ENCODE measurements at regions not wholly inside any gene's neighbourhood (a gene's known extent, or its start where the extent isn't known, plus 50 kb on each side); places are given as distances from the start of the nearest gene placed in this dataset.

DNA sequence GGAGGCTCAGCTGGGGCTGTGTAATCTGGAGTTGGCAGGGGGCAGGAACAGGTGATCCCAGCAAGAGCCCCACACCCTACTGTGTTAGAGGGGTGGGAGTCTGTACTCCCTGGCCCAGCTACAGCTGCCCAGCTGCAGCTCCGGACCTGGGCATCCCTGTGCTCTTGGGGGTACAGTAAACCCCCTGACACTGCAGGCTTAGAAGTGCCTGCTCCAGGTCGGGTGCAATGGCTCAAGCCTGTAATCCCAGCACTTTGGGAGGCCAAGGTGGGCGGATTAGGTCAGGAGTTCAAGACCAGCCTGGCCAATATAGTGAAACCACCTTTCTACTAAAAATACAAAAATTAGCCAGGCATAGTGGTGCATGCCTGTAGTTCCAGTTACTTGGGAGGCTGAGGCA is 1228.6 kb upstream of the EYS start:
- no peak for DNase-seq (ENCODE audit: low read depth)

DNA sequence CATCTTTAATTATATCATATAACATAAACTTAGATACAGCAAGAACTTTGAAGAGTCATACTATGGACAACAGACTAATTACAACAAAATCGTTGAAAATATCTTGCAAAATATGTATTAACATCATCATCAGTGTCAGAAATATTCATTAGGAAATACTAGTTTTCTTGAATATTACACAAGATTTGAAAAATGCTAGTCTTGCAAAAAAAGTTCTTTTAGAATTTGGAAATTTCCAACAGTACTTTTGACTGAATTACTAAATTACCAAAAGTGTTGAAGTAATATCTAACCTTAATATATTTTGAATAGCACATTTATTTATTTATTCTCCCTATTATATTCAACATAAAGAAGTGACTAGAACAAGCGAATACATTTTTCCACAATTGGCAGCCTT is 1224.8 kb upstream of the EYS start:
- DNase-seq (ENCODE audit: low read depth): no peak

DNA sequence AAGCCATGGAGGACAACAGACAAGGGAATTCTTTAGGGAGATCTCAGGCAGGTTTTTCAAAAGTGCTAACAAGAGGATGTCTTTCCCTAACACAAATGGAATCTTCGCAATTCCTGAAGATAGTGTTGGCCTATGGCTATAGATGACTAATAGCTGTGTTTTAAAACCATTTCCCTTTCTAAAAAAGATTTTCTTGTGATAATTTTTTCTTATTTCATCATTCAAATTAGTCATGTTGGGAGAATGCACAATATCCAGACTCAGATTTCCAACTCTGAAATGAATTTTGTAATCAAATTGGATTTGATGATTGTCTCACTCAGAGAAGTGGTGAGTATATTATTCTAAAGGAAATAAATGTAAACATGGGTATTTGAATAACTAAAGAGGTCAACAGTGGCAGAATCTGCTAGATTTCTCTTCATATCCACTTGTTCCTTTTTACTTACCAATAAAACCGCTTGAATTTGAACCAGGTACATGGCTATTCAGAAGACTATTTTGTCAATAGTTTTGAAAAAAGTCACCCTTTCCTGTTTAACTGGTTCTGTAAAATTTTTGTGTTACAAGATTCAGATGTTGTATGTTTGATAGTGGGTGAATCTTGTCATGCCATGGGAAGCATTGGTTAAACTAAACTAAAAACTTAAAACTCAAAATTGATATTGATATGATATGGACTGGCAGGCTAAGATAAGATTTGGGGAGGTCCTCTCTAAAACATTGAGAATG is 1223.7 kb upstream of the EYS start:
- no peak for DNase-seq (ENCODE audit: low read depth)

GRCh38 chr6:66926060-66926459 is 1219.0 kb upstream of the EYS start:
- no peak for DNase-seq (ENCODE audit: low read depth)

DNA sequence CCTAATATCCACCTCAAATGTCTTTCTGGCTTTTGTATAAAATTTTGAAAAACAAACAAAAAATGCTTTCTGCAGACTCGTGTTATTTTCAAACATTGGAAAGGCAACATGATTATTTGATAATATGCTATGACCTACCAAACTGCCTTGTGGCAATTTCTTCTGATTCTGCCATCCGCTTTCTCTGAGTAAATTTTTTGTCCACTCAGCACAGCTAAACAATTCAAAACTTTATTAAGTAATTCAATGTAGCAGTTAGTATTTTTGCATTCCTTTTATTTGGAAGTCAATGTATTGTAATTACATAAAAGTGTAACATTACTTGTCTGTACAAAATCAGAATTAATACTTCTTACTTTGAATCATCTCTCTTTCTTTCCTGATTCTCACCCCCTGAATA is 1206.6 kb upstream of the EYS start:
- DNase-seq (ENCODE audit: low read depth): no peak

- no peak for DNase-seq (ENCODE audit: low read depth)
These were observed 1195.4 kb upstream of the EYS start for GRCh38 chr6:66902457-66902856.

DNA sequence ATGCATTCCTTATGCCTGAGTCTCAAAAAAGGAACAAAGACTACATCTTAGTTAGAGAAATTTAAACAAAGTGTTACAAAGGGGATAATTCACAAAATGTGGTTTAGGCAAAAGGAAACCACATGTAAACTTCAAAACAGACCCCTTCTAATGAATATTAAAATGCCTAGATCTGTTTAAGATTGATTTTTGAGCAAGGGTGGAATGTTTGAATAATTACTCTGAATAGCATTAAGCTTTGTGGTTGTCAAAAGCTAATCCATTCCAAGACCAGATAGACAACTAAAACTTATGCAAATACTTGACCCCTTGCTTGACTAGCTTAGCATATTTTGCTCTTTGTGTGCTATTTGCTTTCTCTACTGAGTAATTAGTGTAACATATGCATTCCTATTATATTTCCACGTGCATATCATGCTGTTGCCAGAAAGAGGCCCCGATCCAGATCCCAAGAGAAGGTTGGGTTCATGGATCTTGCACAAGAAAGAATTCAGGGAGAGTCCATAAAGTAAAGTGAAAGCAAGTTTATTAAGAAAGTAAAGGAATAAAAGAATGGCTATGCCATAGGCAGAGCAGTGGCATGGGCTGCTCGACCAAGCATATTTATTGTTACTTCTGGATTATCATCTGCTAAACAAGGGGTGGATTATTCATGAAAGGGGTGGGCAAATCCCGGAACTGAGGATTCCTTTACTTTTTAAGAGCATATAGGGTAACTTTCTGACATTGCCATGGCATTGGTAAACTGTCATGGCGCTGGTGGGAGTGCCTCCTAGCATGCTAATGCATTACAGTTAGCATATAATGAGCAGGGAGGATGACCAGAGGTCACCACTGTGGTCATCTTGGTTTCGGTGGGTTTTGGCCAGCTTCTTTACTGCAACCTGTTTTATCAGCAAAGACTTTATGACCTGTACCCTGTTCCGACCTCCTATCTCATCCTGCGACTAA is 1193.4 kb upstream of the EYS start:
- DNase-seq (ENCODE audit: low read depth): no peak

GRCh38 chr6:66897576-66897975 is 1190.5 kb upstream of the EYS start:
- no peak for DNase-seq (ENCODE audit: low read depth)

DNA sequence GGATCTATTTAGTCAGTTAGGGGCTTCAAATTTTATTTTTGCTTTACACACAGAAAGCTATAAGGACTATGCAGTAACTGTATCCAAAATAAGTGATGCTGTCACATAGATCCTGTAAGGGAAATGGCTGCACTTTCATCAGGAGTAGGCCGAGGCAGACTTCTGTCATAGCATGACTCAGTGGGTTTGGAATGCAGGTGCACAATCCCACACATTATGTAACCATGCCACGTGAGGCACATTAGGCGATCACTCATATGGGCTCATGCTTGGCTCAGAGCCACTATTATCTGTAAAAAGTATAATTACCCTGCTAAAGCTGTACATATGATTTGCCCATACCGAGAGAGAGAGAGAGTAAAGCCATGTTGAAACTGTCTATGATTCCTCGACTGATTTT is 1189.4 kb upstream of the EYS start:
- DNase-seq (ENCODE audit: low read depth): no peak

DNA sequence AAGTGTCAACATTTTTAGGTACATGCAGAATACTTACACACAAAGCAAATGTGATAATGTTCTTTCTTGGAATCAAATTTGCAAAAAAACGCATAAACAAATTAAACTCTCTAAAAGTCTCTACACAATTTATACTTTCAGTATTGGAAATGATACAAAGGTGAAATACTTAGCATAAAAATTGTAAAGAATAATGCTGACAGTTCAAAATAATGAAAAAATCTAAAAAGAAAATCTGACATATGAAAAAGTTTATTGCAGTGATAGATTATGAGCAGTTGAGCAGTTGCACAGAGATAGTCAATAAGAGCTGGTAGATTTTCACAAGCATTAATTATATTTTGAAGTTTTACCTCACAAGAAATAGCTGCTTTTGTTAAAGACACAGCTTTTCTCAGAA is 1176.4 kb upstream of the EYS start:
- no peak for DNase-seq (ENCODE audit: low read depth)

DNA sequence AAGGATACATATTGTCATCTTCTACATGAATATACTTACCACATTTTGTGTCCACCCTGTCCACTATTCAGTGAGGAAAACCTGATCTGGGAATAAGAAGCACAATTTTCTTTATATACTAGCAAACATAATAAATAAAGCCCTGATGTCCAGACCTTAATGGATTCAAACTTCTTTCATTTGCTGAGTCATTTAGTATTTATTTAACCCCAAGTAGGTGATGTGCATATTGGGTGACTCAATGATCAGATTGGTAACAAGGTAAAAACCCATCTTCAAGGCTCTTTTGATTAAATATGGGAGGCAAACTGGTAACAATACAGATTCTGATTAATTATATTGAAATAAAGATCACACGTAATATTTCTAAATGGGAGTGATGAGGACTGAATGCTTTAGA is 1159.8 kb upstream of the EYS start:
- no peak for DNase-seq (ENCODE audit: low read depth)

- no peak for DNase-seq (ENCODE audit: low read depth)
These were observed 1158.7 kb upstream of the EYS start for GRCh38 chr6:66865771-66866170.

DNA sequence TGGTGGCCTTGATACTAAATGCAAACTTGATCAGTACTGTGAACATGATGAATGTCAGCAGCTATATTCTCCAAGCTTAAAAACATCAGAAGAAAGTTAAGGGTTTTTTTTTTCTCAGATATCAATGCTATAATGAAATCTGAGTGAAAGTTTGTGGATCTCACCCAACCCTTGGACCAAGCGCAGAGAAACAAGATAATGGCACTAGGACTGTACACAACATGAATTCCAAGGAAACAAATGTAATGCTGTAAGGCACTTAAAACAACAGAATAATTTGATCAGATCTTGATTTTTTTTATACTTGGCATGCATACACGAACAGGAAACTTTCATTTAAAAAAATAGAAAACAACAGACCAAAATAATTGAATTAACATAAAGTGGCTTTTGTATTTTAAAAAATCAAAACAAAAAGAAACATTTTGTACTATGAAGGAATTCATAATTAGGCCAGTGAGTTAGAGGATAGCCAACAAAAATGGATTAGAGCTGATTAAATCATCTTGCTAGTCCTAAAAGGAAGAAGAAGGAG is 1154.0 kb upstream of the EYS start:
- no peak for DNase-seq (ENCODE audit: low read depth)

GRCh38 chr6:66860328-66860727 is 1153.3 kb upstream of the EYS start:
- no peak for DNase-seq (ENCODE audit: low read depth)

DNA sequence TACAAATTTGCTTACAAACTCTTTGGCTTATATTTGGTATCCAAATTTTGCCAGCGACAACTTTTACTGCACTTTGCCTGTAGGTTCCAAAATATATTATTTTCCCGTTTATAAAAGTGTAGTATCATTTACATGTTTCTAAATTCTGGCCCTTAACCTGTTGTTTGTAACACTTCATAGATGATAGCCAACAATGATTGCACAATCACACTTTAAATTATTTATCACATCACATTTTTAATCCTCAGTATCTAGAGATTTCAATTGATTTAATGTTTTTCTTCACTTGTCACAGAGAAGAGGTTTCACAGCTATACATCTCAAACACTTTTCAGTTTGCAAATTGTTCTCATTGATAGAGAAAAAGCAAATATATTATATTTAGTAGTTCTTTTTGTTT is 1151.2 kb upstream of the EYS start:
- no peak for DNase-seq (ENCODE audit: low read depth)

GRCh38 chr6:66854014-66854413 is 1147.0 kb upstream of the EYS start:
- DNase-seq (ENCODE audit: low read depth): no peak

DNA sequence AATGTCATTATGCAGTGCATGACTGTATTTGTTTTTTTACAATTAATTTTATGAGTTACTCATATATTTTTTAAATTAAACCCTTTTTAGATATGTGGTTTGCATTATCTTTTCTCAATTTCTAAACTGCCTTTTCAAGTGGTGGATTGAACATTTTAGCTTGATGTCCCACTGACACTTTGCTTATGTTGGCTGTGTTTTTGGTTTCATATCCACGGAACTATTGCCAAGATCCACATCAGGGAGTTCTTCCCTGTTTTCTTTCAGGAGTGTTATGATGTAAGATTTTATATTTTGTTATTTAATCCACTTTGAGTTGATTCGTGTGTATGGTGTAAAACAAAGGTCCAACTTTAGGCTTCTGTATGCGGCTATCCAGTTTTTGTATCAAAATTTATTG is 1144.9 kb upstream of the EYS start:
- DNase-seq (ENCODE audit: low read depth): no peak

GRCh38 chr6:66849843-66850242 is 1142.8 kb upstream of the EYS start:
- no peak for DNase-seq (ENCODE audit: low read depth)

GRCh38 chr6:66848244-66848953 is 1141.4 kb upstream of the EYS start:
- no peak for DNase-seq (ENCODE audit: low read depth)

GRCh38 chr6:66838764-66839163 is 1131.7 kb upstream of the EYS start:
- DNase-seq (ENCODE audit: low read depth): no peak

DNA sequence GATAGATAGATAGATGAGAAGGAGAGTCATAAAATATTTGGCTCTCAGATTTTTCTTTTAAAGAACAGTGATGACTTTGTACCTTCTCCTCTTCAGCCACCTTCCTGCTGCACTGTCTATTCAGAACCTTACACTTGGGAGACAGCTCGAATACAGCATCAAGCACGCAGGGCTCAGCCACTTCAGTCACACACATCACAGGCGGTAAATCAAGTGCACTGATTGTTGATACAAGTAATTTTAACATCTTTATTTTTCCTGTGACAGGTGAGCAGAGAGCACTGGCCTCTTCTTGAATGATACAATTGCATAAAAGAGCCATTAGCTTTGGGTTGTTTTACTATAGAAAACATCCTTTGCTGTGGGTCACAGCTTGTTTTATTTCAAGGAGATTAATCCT is 1118.5 kb upstream of the EYS start:
- DNase-seq (ENCODE audit: low read depth): no peak

GRCh38 chr6:66814156-66814555 is 1107.1 kb upstream of the EYS start:
- DNase-seq (ENCODE audit: low read depth): no peak

DNA sequence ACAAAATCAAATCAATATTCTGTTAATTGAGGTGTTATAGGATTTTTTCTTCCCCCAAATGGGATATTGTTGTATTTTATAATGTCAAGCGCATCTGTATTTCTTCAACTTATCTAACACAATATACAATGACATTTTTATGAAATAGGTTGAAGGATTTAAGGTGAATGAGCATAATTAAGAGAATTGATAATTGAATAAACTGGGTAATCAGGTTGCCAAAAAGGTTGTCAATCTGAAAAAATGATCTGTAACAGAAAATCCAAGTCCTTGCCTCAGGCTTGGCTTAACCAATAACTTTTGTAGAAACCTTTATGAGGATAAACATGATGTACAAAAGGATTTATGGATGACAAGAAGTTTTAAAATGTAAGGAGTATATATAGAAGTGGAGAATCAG is 1101.7 kb upstream of the EYS start:
- no peak for DNase-seq (ENCODE audit: low read depth)

Measured in activated T-cell treated with anti-CD3 and anti-CD28 coated beads for 48 hours (primary cell).